ENCODE measurements at regions not wholly inside any gene's neighbourhood (a gene's known extent, or its start where the extent isn't known, plus 50 kb on each side); places are given as distances from the start of the nearest gene placed in this dataset.
A peak's percentile ranks its signal among the peaks of the same experiment; 100 is the strongest.
"Not testable (repeated sequence)": the region's sequence is repeated elsewhere in the genome, so short reads cannot be mapped to it uniquely, and the experiment has no call there.

DNA sequence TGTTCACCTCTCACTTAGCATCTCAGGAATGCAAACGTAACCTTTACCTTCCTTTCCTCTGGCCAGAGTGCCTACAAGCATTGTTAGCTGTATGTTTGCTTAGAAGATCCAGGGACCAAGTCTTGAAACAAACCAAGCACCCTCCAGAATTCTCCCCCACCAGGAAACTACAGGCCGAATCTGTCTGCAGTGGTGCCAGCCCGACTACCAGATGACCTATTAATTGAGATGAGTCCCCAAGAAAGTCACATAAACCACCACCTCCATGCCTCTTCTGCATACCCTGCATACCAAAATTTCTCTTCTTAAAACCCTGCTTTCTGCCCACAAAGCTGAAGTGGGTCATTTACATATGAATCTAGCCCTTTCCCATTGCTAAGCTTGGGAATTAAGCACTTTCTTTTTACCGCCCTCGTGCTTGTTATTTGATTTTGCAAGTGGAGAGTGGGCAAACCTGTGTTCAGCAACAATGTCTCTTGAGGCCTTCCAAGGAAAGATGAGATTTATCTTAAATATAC is 1239.1 kb downstream of the CDH12 start:
- DNase-seq (ENCODE audit: low read depth) = no peak

DNA sequence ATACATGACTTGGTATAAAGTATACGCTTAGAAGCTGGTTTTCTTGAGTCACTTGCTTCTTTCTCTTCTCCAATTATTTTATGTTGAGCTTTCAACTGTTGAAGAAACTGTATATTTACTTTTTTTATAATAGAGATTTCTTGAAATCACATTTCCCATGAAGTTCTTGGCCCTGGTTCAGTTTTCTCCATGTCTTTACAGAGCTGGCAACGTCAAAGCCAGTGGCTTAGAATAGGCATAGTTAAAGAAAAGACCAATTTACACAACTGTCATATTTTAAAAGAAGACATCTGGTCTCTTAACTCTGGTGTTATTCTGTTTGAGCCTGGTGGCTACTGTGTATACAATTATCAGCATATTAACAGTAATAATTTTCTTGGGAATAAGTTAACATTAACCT is 1249.3 kb downstream of the CDH12 start:
- DNase-seq (ENCODE audit: low read depth) = no peak

- DNase-seq (ENCODE audit: low read depth) = no peak
These were observed 1258.6 kb downstream of the CDH12 start for GRCh38 chr5:21594566-21594965.

DNA sequence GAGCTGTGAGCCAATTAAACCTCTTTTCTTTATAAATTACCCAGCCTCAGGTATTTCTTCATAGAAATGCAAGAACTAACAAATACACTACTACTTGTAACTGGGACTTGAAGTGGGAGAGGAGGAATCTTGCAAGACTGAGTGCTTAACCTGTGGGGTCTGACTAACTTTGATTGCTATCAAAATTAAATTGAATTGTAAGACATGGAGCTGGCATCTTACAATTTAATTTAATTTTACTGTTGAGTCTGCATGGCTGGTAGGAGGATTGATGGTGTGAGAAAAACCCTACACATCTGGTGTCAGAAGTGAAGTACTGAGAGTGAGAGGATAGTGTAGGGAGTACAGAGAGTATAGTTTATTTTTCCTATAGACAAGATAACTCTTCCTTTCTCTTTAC is 1259.9 kb downstream of the CDH12 start:
- DNase-seq (ENCODE audit: low read depth) = no peak

DNA sequence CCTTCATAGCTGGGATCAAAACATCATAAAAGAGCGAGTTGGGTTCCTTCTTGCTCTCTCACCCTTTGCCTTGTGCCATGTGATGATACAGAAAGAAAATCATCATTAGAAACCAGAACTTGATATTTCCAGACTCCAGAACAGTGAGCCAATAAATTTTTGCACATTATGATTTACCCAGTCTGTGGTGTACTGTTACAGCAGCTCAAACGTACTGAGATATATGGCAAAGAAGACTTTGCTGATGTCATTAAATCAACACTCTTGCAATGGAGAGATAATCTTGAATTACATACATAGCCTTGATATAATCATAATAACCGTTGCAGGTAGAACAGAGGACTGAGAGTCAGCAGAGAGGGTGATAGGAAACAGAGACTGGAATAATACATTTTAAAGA is 1271.6 kb downstream of the CDH12 start:
- DNase-seq (ENCODE audit: low read depth) = no peak

DNA sequence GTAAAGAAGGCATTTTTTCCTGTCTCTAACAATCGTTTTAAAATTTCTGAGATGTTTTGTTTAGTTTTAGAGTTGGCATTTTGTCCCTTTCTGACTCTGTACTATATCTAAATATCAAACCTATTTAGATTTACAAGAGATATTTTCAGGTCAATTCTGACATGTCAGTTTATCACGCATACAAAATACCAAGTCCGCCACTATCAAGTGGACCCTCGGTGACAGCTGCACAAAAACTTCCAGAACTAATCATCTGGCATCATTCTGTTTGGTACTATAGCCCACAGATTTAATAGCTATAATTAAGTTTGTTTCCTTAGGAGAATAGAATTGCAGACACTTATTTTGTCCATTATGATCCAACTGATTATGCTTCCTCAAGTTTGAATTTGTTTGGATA is 1278.2 kb downstream of the CDH12 start:
- DNase-seq (ENCODE audit: low read depth) = no peak

DNA sequence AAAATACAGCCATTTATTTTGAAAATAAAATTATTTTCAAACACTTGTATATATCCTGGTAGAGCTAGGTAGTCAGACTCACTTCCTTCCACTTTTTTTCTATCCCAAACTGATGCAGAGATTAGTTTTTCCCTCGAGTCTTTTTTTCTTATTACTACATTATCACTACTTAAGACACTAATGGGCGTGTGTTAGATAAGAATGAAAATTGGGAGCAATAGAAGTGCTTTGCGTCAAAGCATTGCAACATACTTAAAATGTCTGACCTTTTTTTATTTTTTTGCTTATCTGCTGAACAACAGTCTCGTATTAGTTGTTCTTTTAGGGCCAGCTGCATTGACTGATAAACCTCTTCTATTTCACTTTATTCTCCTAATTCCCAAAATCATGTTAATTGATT is 1278.7 kb downstream of the CDH12 start:
- no peak for DNase-seq (ENCODE audit: low read depth)

DNA sequence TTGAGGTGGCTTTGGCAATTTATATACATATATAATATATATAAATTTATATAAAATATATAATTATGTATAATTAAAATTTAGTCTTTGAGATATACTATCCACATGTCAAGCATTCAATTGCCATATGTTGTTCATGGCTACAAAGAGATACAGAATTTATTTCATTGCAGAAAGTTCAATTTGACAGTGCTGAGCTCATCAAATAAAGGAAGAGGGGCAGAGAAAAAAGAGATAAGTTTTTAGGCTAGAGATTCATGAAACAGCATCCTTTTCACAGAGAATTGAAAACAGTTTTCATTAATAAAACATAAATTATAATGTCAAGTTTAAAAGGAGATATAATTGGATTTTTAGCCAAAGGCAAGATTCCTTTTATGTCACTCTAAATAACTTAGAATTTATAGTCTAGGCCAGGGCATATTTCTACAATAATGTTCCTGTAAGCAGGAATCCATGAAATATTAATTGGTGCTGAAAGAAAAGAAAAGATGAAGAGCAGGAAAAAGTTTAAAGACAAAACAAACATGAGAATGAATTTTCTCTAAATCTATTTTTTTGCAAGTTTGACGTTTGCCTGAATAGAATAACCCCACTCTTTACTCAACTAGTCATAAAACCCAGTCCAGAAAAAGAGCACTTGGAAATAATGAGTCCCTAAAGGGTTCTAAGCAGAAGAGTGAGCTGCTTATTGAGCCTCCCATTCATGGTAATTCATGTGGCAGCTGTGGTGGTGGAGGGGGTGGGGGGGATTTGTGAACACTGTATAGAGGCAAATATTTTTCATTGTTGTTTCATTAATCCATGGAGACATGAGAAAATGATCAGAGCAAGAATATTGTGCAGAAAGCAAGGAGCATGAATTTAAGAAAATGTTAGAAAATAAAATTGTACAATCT is 1279.5 kb downstream of the CDH12 start:
- no peak for DNase-seq (ENCODE audit: low read depth)

DNA sequence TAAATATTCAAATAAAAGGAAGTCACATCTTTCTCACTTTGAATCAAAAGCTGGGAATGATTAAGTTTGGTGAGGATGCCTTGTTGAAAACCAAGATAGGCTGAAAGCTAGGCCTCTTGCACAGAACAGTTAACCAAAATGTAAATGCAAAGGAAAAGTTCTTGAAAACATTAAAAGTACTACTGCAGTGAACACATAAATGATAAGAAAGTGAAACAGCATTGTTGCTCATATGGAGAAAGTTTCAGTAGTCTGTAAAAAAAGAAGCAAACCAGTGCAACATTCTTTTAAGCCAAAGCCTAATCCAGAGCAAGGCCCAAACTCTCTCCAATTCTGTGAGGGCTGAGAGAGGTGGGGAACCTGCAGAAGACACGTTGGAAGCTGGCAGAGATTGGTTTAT is 1281.9 kb downstream of the CDH12 start:
- DNase-seq (ENCODE audit: low read depth) = not testable (repeated sequence)

DNA sequence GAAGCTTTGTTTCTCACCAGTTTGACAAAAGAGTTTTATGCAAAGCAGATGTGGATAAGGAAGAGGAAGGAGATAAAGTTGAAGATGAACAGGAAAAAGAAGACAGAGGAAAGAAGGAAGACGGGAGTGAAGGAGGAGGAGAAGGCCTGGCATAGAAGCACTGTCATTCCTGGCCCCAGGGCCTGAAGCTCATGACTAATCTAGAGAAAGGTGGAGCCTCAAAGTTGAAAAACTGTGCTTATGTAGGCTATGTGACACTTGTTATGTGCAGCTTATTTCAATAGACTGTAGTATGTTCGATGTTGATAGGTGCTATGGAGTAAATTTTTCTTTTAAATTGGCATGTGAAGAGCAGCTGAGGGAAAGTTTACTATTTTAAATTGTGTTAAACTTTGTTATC is 1294.0 kb downstream of the CDH12 start:
- DNase-seq (ENCODE audit: low read depth) = not testable (repeated sequence)

GRCh38 chr5:21552263-21552662 is 1300.9 kb downstream of the CDH12 start:
- DNase-seq (ENCODE audit: low read depth) = not testable (repeated sequence)

- not testable (repeated sequence) for DNase-seq (ENCODE audit: low read depth)
These were observed 1302.2 kb downstream of the CDH12 start for GRCh38 chr5:21550916-21551315.

DNA sequence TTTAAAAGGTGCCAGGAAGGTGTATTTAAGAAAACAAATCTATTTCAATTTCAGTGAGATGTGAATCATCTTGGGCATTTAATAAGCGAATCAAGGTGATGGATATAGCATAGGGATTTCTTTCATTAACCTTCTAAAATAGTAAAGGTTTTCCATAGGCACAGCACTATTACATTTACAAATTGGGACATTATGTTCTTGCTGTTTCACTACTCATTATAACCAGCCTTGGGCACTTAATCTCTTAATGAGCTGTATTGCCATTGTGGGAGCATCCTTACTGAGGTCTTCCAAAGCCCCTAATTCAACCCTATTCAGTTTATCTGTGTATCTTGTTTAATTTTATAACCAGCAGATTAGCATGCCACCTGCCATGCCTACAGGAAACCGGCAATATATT is 1305.5 kb downstream of the CDH12 start:
- not testable (repeated sequence) for DNase-seq (ENCODE audit: low read depth)

DNA sequence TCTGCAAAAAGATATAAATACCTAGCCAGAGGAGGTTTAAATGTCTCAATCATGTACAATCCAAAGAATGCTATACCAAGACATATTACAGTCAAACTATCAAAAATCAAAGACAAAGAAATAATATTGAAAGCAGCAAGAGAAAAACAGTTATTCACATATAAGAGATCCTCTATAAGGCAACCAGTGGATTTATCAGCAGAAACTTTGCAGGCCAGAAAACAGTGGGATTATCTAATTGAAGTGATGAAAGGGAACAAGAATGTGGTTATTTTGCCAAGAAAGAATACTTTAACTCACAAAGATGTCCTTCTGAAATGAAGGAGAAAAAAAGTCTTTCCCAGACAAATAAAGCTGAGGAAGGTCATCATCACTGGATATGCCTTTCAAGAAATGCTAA is 1318.0 kb downstream of the CDH12 start:
- DNase-seq (ENCODE audit: low read depth) = peak; percentile 2

- not testable (repeated sequence) for DNase-seq (ENCODE audit: low read depth)
These were observed 1332.0 kb downstream of the CDH12 start for GRCh38 chr5:21521157-21521556.

GRCh38 chr5:21496926-21497325 is 1356.2 kb downstream of the CDH12 start:
- not testable (repeated sequence) for DNase-seq (ENCODE audit: low read depth)

DNA sequence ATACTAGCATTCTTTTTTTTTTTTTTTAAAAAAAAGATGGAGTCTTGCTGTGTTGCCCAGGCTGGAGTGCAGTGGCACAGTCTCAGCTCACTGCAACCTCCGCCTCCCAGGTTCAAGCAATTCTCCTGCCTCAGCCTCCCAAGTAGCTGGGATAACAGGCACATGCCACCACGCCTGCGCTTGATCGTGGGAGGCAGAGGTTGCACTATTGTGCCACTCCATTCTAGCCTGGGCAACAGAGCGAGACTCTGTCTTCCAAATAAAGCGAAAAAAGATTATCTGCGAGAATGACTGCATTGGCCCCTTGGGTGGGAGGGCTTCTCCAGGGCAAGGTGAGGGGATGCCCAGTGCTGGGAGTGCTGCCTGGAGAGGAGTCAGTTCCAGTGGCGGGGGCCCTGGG is 1357.1 kb downstream of the CDH12 start:
- not testable (repeated sequence) for DNase-seq (ENCODE audit: low read depth)

- DNase-seq (ENCODE audit: low read depth) = not testable (repeated sequence)
These were observed 1357.9 kb downstream of the CDH12 start for GRCh38 chr5:21495235-21495634.

- not testable (repeated sequence) for DNase-seq (ENCODE audit: low read depth)
These were observed 1359.1 kb downstream of the CDH12 start for GRCh38 chr5:21494033-21494432.

DNA sequence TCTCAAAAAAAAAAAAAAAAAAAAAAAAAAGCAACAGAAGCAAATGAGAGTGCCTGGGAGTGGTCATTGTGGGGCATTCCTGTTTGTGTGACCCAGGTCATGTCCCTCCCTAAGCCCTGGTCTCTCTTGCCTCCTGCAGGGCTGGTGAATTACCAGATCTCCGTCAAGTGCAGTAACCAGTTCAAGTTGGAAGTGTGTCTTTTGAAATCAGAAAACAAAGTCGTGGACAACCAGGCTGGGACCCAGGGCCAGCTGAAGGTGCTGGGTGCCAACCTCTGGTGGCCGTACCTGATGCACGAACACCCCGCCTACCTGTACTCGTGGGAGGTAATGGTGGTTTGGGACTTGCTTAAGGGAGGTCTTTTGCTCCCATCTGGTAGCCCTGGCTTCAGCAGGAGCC is 1362.0 kb downstream of the CDH12 start:
- DNase-seq (ENCODE audit: low read depth) = not testable (repeated sequence)

GRCh38 chr5:21488828-21489227 is 1364.3 kb downstream of the CDH12 start:
- DNase-seq (ENCODE audit: low read depth) = not testable (repeated sequence)

- not testable (repeated sequence) for DNase-seq (ENCODE audit: low read depth)
These were observed 1367.6 kb downstream of the CDH12 start for GRCh38 chr5:21485458-21486000.

- DNase-seq (ENCODE audit: low read depth) = not testable (repeated sequence)
These were observed 1368.7 kb downstream of the CDH12 start for GRCh38 chr5:21484498-21484889.
